ENCODE measurements at regions not wholly inside any gene's neighbourhood (a gene's known extent, or its start where the extent isn't known, plus 50 kb on each side); places are given as distances from the start of the nearest gene placed in this dataset.

GRCh38 chr7:155204744-155205367 is 92.8 kb upstream of the INSIG1 start:
- Mint-ChIP-seq H3K9me3 (peaks cover 5% of the 10 kb centered on the region), H3K4me1 (peaks cover 45% of the 10 kb centered on the region), H3K4me3 (peak overlapping the region; percentile 86), H3K27me3 (no peaks in the 10 kb centered on the region), H3K36me3 (peaks cover 5% of the 10 kb centered on the region), H3K27ac (peak overlapping the region; percentile 99)

DNA sequence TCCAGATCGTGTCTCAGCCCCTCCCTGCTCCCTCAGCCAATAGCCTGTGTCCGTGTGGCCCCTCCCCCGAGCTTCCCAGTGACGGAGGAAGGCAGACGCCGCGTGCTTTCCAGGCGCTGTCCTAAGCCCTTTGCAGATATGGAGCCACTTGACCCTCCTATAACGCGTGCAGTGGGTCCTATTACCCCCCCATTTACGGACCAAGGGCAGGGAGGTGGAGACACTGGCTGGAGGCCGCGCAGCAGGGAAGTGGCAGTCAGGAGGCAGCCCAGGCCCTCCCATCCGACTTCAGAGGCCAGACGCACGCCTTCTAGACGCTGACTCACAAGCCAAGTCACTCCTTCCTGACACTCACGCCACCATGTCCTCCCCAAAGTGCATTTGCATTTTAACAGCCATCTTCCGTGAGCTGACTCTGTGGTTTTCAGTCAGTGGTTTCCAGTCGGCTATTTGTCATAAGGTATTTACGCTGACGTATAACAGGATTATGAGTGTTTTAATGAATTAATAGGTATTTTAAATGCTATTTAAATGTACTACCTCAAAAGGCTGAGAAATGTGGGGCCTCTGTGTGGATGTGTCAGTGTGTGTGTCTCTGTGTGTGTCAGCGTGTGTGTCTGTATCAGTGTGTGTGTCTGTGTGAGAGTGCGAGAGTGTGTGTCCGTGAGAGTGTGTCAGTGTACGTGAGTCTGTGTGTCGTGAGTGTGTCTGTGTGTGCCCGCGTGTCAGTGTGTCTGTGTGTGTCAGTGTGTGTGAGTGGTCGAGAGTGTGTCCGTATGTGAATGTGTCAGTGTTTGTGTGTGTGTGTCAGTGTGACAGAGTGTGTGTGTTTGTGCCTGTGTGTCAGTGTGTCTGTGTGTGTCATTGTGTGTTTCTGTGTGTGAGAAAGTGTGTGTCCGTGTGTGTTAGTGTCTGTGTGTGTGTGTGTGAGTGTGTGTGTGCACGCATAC is 92.0 kb upstream of the INSIG1 start:
- peaks cover 5% of the 10 kb centered on the region for H3K36me3 Mint-ChIP-seq
- H3K27me3 Mint-ChIP-seq = no peaks in the 10 kb centered on the region
- peaks cover 42% of the 10 kb centered on the region for H3K4me1 Mint-ChIP-seq
- H3K9me3 Mint-ChIP-seq = peaks cover 5% of the 10 kb centered on the region
- peak overlapping the region; percentile 86 for H3K4me3 Mint-ChIP-seq
- peak overlapping the region; percentile 99 for H3K27ac Mint-ChIP-seq

DNA sequence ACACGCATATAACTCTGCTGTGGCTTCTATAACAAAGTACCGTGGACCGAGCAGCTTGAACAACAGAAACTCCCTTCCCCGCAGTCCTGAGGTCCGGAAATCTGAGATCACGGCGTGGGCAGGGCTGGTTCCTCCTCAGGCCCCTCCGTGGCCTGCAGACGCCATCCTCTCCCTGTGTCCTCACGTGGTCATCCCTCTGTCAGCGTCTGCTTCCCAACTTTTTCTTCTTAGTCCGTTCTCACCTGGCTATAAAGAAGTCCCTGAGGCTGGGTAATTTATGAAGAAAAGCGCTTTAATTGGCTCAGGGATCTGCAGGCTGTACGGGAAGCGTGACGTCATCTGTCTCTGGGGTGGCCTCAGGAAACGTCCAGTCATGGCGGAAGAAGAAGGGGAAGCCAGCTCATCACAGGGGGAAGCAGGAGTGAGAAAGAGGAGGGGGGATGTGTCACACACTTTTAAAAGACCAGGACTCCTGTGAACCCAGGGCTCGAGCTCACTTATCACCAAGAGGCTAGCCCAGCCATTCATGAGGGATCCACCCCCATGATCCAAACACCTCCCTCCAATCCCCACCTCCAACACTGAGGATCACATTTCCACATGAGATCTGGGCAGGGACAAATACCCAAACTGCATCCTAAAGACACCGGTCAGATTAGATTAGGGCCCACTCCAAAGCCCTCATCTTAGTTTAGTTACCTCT is 91.2 kb upstream of the INSIG1 start:
- peaks cover 5% of the 10 kb centered on the region for H3K36me3 Mint-ChIP-seq
- H3K27ac Mint-ChIP-seq = peak overlapping the region; percentile 99
- peak overlapping the region; percentile 86 for H3K4me3 Mint-ChIP-seq
- H3K9me3 Mint-ChIP-seq = peaks cover 5% of the 10 kb centered on the region
- no peaks in the 10 kb centered on the region for H3K27me3 Mint-ChIP-seq
- H3K4me1 Mint-ChIP-seq = peaks cover 45% of the 10 kb centered on the region

DNA sequence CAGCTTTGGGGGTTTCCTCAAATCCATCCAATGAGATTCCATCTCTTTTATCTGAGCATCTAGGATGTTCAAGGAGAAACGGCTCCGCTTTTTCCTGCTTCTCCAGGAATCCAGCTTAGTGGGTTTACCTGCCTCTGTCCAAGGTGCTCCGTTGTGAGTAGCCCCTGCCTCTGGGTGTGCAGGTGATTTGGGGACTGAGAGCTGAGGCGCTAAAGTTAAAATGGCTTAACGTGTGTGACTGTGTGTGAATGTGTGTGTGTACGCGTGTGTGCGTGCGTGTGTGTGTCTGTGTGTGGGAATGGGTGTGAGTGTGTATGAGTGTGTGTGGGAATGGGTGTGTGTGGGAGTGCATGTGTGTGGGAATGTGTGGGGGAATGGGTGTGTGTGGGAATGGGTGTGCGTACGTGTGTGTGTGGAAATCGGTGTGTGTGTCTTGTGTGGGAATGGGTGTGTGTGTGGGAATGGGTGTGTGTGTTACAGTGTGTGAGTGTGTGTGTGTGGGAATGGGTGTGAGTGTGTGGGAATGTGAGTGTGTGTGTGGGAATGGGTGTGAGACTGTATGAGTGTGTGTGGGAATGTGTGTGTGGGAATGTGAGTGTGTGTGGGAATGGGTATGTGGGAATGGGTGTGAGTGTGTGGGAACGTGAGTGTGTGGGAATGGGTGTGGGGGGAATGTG is 90.2 kb upstream of the INSIG1 start:
- H3K9me3 Mint-ChIP-seq = peaks cover 5% of the 10 kb centered on the region
- H3K4me1 Mint-ChIP-seq = peaks cover 45% of the 10 kb centered on the region
- H3K27me3 Mint-ChIP-seq = no peaks in the 10 kb centered on the region
- H3K4me3 Mint-ChIP-seq = no peak overlapping the region
- H3K36me3 Mint-ChIP-seq = peaks cover 5% of the 10 kb centered on the region
- H3K27ac Mint-ChIP-seq = peak overlapping the region; percentile 99

DNA sequence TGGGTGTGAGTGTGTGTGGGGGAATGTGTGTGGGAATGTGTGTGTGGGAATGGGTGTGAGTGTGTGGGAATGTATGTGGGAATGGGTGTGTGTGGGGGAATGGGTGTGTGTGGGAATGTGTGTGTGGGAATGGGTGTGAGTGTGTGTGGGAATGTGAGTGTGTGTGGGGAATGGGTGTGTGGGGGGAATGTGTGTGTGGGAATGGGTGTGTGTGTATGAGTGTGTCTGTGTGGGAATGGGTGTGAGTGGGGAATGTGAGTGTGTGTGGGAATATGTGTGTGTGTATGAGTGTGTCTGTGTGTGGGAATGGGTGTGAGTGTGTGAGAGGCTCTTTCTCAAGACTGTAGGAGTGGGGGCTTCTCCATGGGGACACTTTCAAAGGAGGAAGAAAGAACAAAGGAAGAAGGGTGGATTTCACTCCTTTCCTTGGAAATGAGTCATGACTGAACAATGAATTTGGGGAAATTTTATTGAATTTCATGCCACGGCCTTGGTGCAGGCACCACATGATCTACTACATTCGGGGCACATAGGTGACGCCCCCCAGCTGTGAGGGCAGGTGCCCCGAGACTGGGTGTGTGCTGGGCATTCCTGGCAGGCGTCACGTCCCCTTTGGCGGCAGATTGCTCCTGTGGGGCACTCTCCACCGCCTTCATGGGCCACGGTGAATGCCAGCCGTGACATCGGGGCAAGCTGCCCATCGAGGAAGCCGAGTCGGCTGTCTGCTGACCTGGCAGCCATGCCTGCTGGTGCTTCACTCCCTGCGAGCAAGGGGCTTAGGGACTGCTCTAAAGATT is 88.8 kb upstream of the INSIG1 start:
- H3K27me3 Mint-ChIP-seq = no peaks in the 10 kb centered on the region
- H3K4me3 Mint-ChIP-seq = no peak overlapping the region
- H3K9me3 Mint-ChIP-seq = peaks cover 5% of the 10 kb centered on the region
- H3K4me1 Mint-ChIP-seq = peaks cover 45% of the 10 kb centered on the region
- peaks cover 5% of the 10 kb centered on the region for H3K36me3 Mint-ChIP-seq
- peak overlapping the region; percentile 1 for H3K27ac Mint-ChIP-seq

GRCh38 chr7:155209478-155210319 is 88.0 kb upstream of the INSIG1 start:
- H3K27me3 Mint-ChIP-seq = peaks cover 2% of the 10 kb centered on the region
- peak overlapping the region; percentile 15 for H3K27ac Mint-ChIP-seq
- H3K4me1 Mint-ChIP-seq = peaks cover 42% of the 10 kb centered on the region
- H3K9me3 Mint-ChIP-seq = peaks cover 5% of the 10 kb centered on the region
- no peak overlapping the region for H3K4me3 Mint-ChIP-seq
- H3K36me3 Mint-ChIP-seq = peaks cover 5% of the 10 kb centered on the region

GRCh38 chr7:155210356-155210755 is 87.3 kb upstream of the INSIG1 start:
- H3K27ac Mint-ChIP-seq = no peak overlapping the region

GRCh38 chr7:155211173-155211572 is 86.5 kb upstream of the INSIG1 start:
- H3K27ac Mint-ChIP-seq = no peak overlapping the region
- no peak overlapping the region for H3K4me3 Mint-ChIP-seq
- peaks cover 28% of the 10 kb centered on the region for H3K4me1 Mint-ChIP-seq
- H3K36me3 Mint-ChIP-seq = no peaks in the 10 kb centered on the region
- H3K27me3 Mint-ChIP-seq = peaks cover 2% of the 10 kb centered on the region
- H3K9me3 Mint-ChIP-seq = no peaks in the 10 kb centered on the region

More at GRCh38 chr7:155210356-155210755, 87.3 kb upstream of the INSIG1 start:
- Mint-ChIP-seq H3K9me3 (peaks cover 5% of the 10 kb centered on the region), H3K27me3 (peaks cover 2% of the 10 kb centered on the region), H3K4me3 (no peak overlapping the region), H3K4me1 (peaks cover 35% of the 10 kb centered on the region), H3K36me3 (peaks cover 3% of the 10 kb centered on the region)

- Mint-ChIP-seq H3K9me3 (no peaks in the 10 kb centered on the region), H3K36me3 (no peaks in the 10 kb centered on the region), H3K4me1 (peaks cover 22% of the 10 kb centered on the region), H3K27ac (no peak overlapping the region), H3K27me3 (peaks cover 2% of the 10 kb centered on the region), H3K4me3 (no peak overlapping the region)
Observed at GRCh38 chr7:155211761-155212160, 85.9 kb upstream of the INSIG1 start.

- H3K9me3 Mint-ChIP-seq = no peaks in the 10 kb centered on the region
- no peak overlapping the region for H3K27ac Mint-ChIP-seq
- H3K36me3 Mint-ChIP-seq = no peaks in the 10 kb centered on the region
- peaks cover 2% of the 10 kb centered on the region for H3K27me3 Mint-ChIP-seq
- no peak overlapping the region for H3K4me3 Mint-ChIP-seq
- H3K4me1 Mint-ChIP-seq = peaks cover 15% of the 10 kb centered on the region
Observed at GRCh38 chr7:155212301-155213015, 85.2 kb upstream of the INSIG1 start.

DNA sequence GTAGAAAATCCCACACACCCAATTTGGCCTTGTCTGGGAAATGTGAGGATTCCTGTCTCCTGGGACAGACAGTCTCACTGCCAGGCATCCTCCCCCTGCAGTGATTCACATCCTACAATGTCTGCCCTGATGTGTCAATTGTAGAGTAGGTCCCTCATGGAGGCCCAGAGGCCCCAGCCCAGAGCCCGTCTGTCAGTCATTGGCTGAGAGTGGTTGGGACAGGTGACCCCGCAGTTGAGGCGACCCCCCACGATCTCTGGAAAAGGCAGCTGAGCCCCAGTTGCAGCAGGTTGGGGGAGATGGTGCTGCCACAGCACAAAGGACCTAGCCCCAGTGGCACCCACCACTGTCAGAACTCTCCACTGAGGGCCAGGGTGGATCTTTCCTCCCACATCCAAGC is 84.3 kb upstream of the INSIG1 start:
- Mint-ChIP-seq H3K27me3 (peaks cover 2% of the 10 kb centered on the region), H3K27ac (no peak overlapping the region)

GRCh38 chr7:155213955-155214740 is 83.5 kb upstream of the INSIG1 start:
- no peak overlapping the region for H3K27ac Mint-ChIP-seq
- peaks cover 3% of the 10 kb centered on the region for H3K4me1 Mint-ChIP-seq
- peaks cover 2% of the 10 kb centered on the region for H3K27me3 Mint-ChIP-seq
- no peak overlapping the region for H3K4me3 Mint-ChIP-seq
- no peaks in the 10 kb centered on the region for H3K36me3 Mint-ChIP-seq
- H3K9me3 Mint-ChIP-seq = no peaks in the 10 kb centered on the region

More for the DNA sequence above, 84.3 kb upstream of the INSIG1 start:
- no peaks in the 10 kb centered on the region for H3K9me3 Mint-ChIP-seq
- H3K36me3 Mint-ChIP-seq = no peaks in the 10 kb centered on the region
- no peak overlapping the region for H3K4me3 Mint-ChIP-seq
- H3K4me1 Mint-ChIP-seq = peaks cover 7% of the 10 kb centered on the region

Measured in activated naive CD4-positive, alpha-beta T cell treated with anti-CD3 and anti-CD28 coated beads, Interleukin-2, amount 50 U/mL, for 24 hours (primary cell).